ENCODE measurements at regions not wholly inside any gene's neighbourhood (a gene's known extent, or its start where the extent isn't known, plus 50 kb on each side); places are given as distances from the start of the nearest gene placed in this dataset.

DNA sequence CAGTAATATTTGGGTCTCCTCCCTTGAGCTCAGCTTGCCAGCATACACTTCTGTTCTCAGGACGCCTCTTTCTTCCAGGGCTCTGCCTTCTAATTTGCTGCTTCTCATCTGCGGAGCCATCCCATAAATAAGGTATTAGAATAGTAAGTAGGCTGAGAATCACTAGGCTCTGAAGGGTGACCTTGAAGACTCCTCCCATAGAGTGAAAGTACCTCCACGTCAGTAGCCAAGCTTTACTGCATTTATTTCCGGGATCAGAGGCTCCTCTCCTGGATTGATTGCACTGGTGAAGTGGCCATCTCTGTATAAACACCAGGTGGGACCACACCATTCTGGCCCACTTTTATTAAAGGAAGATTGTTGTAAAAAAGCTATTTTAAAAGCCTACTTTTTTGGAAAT lies 315.5 kb downstream of the FAT3 start:
- ChIA-PET POLR2A (no interaction called here), CTCF (no interaction called here)
- Histone ChIP-seq H3K4me1 (ENCODE audit: control extremely low read depth in 1 of 4, control insufficient read depth in 4 of 4, insufficient read depth in 4 of 4, low read length in 3 of 4) (peaks cover 2 to 13% (median 9%) of the 10 kb centered on the region in 4 experiments), H3K27me3 (replicated peaks in 2 of 5; ENCODE audit: control insufficient read depth in 4 of 5, insufficient read depth in 5 of 5, low read length in 4 of 5) (no peaks in the 10 kb centered on the region), H3K4me3 (ENCODE audit: control insufficient read depth in 1 of 7, extremely low read depth in 1 of 7, insufficient read depth in 4 of 7, low read depth in 2 of 7, low read length in 6 of 7) (no peak overlapping the region), H3K36me3 (ENCODE audit: control insufficient read depth in 4 of 4, insufficient read depth in 4 of 4, low read length in 3 of 4) (no peaks in the 10 kb centered on the region), H3K27ac (ENCODE audit: insufficient read depth in 1 of 2, low read depth in 1 of 2, low read length in 2 of 2, poor library complexity in 1 of 2, severe bottlenecking in 2 of 2) (peak overlapping the region; percentile 11 to 50), H3K9me3 (ENCODE audit: control extremely low read depth in 1 of 5, control insufficient read depth in 4 of 5, insufficient read depth in 2 of 5, low read depth in 1 of 5, low read length in 4 of 5) (no peaks in the 10 kb centered on the region)
- no peak for DNase-seq
- WGBS (ENCODE audit: insufficient coverage), result 100% methylated on average over 4 of the region's 4 CpGs

DNA sequence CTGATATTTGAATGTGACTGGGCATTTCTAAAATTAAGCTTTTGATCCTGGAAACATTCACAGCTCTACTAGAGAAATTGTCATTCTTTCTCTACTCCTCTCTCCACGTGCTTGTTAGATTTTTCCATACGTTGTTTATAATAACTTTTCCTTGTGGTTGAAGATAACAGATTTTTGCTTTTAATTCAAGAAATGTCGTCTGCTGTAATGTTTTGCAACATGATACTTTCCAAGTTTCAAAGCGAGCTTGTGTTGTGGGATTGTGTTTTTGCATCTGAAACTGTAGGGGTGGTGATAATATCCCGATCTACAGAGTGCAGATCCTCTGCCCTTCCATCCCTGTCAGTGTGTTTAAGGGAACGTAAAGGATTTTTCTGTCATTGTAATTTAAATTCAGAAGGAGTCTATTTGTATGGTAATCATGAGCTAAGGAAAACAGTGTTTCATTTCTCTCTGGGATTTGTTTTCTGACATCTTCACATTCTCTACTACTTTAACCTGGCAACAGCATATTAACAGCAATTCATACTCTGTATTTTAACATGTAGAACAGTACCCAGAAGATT lies 321.4 kb downstream of the FAT3 start:
- H3K36me3 ChIP-seq (ENCODE audit: control insufficient read depth in 4 of 4, insufficient read depth in 4 of 4, low read length in 3 of 4), result no peaks in the 10 kb centered on the region
- CTCF ChIA-PET, result interaction anchor here (1.0 kb wide), 1 partner anchor 9 kb away, joined by 3 read pairs; no protein-coding TSS in a partner anchor
- no peak overlapping the region for H3K4me3 ChIP-seq (ENCODE audit: control insufficient read depth in 1 of 7, extremely low read depth in 1 of 7, insufficient read depth in 4 of 7, low read depth in 2 of 7, low read length in 6 of 7)
- H3K27me3 ChIP-seq (replicated peaks in 2 of 5; ENCODE audit: control insufficient read depth in 4 of 5, insufficient read depth in 5 of 5, low read length in 4 of 5), result no peaks in the 10 kb centered on the region
- H3K27ac ChIP-seq (ENCODE audit: insufficient read depth in 1 of 2, low read depth in 1 of 2, low read length in 2 of 2, poor library complexity in 1 of 2, severe bottlenecking in 2 of 2), result no peak overlapping the region
- peaks cover 0 to 3% (median 1%) of the 10 kb centered on the region in 4 experiments for H3K4me1 ChIP-seq (ENCODE audit: control extremely low read depth in 1 of 4, control insufficient read depth in 4 of 4, insufficient read depth in 4 of 4, low read length in 3 of 4)
- WGBS (ENCODE audit: insufficient coverage), result 92% methylated on average over 3 of the region's 6 CpGs
- no peaks in the 10 kb centered on the region for H3K9me3 ChIP-seq (ENCODE audit: control extremely low read depth in 1 of 5, control insufficient read depth in 4 of 5, insufficient read depth in 2 of 5, low read depth in 1 of 5, low read length in 4 of 5)
- DNase-seq, result no peak
- POLR2A ChIA-PET, result no interaction called here

DNA sequence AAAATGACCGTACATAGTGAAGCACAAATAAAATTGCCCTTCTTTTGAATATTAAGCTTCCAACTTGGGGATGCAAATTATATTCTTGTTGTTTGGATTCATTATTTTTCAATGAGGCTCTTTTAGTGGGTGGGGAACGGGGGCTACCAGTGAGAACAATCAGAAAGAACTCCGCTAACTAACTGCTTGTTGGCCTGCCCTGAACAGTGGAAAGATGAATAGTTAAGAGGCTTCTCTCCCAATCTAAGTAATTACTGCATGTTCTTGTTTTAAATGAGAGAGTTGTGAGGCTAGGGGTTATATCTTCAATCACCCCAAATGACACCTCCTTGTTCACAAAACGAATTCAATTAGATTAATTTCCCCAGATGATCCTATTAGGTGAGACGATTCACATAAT lies 322.0 kb downstream of the FAT3 start:
- Histone ChIP-seq H3K4me3 (ENCODE audit: control insufficient read depth in 1 of 7, extremely low read depth in 1 of 7, insufficient read depth in 4 of 7, low read depth in 2 of 7, low read length in 6 of 7) (no peak overlapping the region), H3K36me3 (ENCODE audit: control insufficient read depth in 4 of 4, insufficient read depth in 4 of 4, low read length in 3 of 4) (no peaks in the 10 kb centered on the region), H3K27ac (ENCODE audit: insufficient read depth in 1 of 2, low read depth in 1 of 2, low read length in 2 of 2, poor library complexity in 1 of 2, severe bottlenecking in 2 of 2) (no peak overlapping the region), H3K27me3 (replicated peaks in 2 of 5; ENCODE audit: control insufficient read depth in 4 of 5, insufficient read depth in 5 of 5, low read length in 4 of 5) (no peaks in the 10 kb centered on the region), H3K4me1 (ENCODE audit: control extremely low read depth in 1 of 4, control insufficient read depth in 4 of 4, insufficient read depth in 4 of 4, low read length in 3 of 4) (no peaks in the 10 kb centered on the region), H3K9me3 (ENCODE audit: control extremely low read depth in 1 of 5, control insufficient read depth in 4 of 5, insufficient read depth in 2 of 5, low read depth in 1 of 5, low read length in 4 of 5) (no peaks in the 10 kb centered on the region)
- POLR2A ChIA-PET, result no interaction called here
- no peak for DNase-seq
- CTCF ChIA-PET, result interaction anchor here (1.0 kb wide), 1 partner anchor 9 kb away, joined by 3 read pairs; no protein-coding TSS in a partner anchor
- WGBS (ENCODE audit: insufficient coverage), result 67% methylated on average over 3 of the region's 5 CpGs

DNA sequence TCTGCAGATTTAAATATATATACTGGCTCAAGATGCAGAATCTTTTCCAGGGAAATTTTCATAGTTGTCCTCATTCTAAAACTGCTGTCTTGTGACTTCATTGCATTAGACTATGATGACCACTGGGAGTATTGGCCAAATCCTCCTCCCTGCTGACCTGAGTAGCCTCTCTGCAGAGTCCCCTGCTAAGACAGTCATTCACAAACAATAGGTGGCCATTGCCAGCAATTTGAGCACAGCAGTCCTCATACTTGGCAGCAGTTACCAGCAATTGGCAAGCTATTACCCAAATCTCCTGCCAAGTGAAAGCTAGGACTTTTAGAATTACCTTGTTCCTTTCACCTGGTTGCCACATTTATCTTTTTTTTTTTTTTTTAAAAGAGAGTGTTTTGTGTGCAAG lies 325.8 kb downstream of the FAT3 start:
- H3K4me1 ChIP-seq (ENCODE audit: control extremely low read depth in 1 of 4, control insufficient read depth in 4 of 4, insufficient read depth in 4 of 4, low read length in 3 of 4), result no peaks in the 10 kb centered on the region
- CTCF ChIA-PET, result no interaction called here
- no peaks in the 10 kb centered on the region for H3K9me3 ChIP-seq (ENCODE audit: control extremely low read depth in 1 of 5, control insufficient read depth in 4 of 5, insufficient read depth in 2 of 5, low read depth in 1 of 5, low read length in 4 of 5)
- no peaks in the 10 kb centered on the region for H3K36me3 ChIP-seq (ENCODE audit: control insufficient read depth in 4 of 4, insufficient read depth in 4 of 4, low read length in 3 of 4)
- no peaks in the 10 kb centered on the region for H3K27me3 ChIP-seq (replicated peaks in 2 of 5; ENCODE audit: control insufficient read depth in 4 of 5, insufficient read depth in 5 of 5, low read length in 4 of 5)
- H3K4me3 ChIP-seq (ENCODE audit: control insufficient read depth in 1 of 7, extremely low read depth in 1 of 7, insufficient read depth in 4 of 7, low read depth in 2 of 7, low read length in 6 of 7), result no peak overlapping the region
- H3K27ac ChIP-seq (ENCODE audit: insufficient read depth in 1 of 2, low read depth in 1 of 2, low read length in 2 of 2, poor library complexity in 1 of 2, severe bottlenecking in 2 of 2), result no peak overlapping the region
- no peak for DNase-seq
- POLR2A ChIA-PET, result no interaction called here

DNA sequence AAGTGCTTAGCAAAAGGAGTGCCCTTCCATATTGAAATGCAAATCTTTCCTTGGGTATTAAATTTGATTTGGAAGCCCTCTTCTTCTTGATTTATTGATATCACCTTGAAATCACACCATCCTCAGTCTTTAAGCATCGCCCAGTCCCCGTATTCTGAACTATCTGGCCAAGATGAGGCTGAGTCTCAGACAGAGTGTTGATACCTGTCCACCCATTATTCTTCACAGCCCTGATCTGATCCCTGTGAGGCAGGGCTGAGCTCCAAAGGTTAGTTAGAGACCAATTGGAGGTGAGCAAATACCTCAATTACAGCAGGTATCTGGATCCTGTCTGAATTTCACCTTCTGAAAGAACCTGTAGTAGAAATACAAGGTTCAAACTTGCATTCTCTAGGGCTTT lies 326.3 kb downstream of the FAT3 start:
- no peaks in the 10 kb centered on the region for H3K27me3 ChIP-seq (replicated peaks in 2 of 5; ENCODE audit: control insufficient read depth in 4 of 5, insufficient read depth in 5 of 5, low read length in 4 of 5)
- H3K36me3 ChIP-seq (ENCODE audit: control insufficient read depth in 4 of 4, insufficient read depth in 4 of 4, low read length in 3 of 4), result no peaks in the 10 kb centered on the region
- CTCF ChIA-PET, result no interaction called here
- no peak for DNase-seq
- no CpG with 5 or more reads among the region's 2 CpGs for WGBS (ENCODE audit: insufficient coverage)
- no peaks in the 10 kb centered on the region for H3K9me3 ChIP-seq (ENCODE audit: control extremely low read depth in 1 of 5, control insufficient read depth in 4 of 5, insufficient read depth in 2 of 5, low read depth in 1 of 5, low read length in 4 of 5)
- POLR2A ChIA-PET, result no interaction called here
- H3K4me1 ChIP-seq (ENCODE audit: control extremely low read depth in 1 of 4, control insufficient read depth in 4 of 4, insufficient read depth in 4 of 4, low read length in 3 of 4), result no peaks in the 10 kb centered on the region
- H3K4me3 ChIP-seq (ENCODE audit: control insufficient read depth in 1 of 7, extremely low read depth in 1 of 7, insufficient read depth in 4 of 7, low read depth in 2 of 7, low read length in 6 of 7), result no peak overlapping the region
- H3K27ac ChIP-seq (ENCODE audit: insufficient read depth in 1 of 2, low read depth in 1 of 2, low read length in 2 of 2, poor library complexity in 1 of 2, severe bottlenecking in 2 of 2), result no peak overlapping the region

DNA sequence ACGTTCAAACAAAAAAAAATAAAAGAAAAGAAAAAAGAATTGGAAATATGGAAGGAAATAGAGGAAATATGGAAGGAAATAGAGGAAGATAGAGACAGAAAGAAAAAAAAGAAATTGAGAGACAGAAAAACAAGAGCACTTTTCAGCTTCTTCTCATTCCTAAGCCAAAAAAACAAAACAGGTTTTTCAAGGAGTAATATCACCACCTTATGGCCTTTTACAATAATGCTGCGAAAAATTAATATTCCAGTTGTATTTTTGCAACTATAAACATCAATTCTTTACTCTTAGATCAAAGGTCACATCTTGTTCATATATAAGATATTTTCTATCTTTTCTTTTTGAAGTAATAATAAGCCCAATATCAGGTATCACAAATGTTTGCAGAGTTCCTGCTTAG lies 328.3 kb downstream of the FAT3 start:
- POLR2A ChIA-PET, result no interaction called here
- H3K4me1 ChIP-seq (ENCODE audit: control extremely low read depth in 1 of 4, control insufficient read depth in 4 of 4, insufficient read depth in 4 of 4, low read length in 3 of 4), result no peaks in the 10 kb centered on the region
- CTCF ChIA-PET, result no interaction called here
- no peaks in the 10 kb centered on the region for H3K36me3 ChIP-seq (ENCODE audit: control insufficient read depth in 4 of 4, insufficient read depth in 4 of 4, low read length in 3 of 4)
- no peak overlapping the region for H3K4me3 ChIP-seq (ENCODE audit: control insufficient read depth in 1 of 7, extremely low read depth in 1 of 7, insufficient read depth in 4 of 7, low read depth in 2 of 7, low read length in 6 of 7)
- 57% methylated on average over 1 of the region's 2 CpGs for WGBS (ENCODE audit: insufficient coverage)
- H3K9me3 ChIP-seq (ENCODE audit: control extremely low read depth in 1 of 5, control insufficient read depth in 4 of 5, insufficient read depth in 2 of 5, low read depth in 1 of 5, low read length in 4 of 5), result no peaks in the 10 kb centered on the region
- H3K27ac ChIP-seq (ENCODE audit: insufficient read depth in 1 of 2, low read depth in 1 of 2, low read length in 2 of 2, poor library complexity in 1 of 2, severe bottlenecking in 2 of 2), result no peak overlapping the region
- H3K27me3 ChIP-seq (replicated peaks in 2 of 5; ENCODE audit: control insufficient read depth in 4 of 5, insufficient read depth in 5 of 5, low read length in 4 of 5), result no peaks in the 10 kb centered on the region
- peak in 2 of 3 donors; percentile 8 to 27 for DNase-seq

DNA sequence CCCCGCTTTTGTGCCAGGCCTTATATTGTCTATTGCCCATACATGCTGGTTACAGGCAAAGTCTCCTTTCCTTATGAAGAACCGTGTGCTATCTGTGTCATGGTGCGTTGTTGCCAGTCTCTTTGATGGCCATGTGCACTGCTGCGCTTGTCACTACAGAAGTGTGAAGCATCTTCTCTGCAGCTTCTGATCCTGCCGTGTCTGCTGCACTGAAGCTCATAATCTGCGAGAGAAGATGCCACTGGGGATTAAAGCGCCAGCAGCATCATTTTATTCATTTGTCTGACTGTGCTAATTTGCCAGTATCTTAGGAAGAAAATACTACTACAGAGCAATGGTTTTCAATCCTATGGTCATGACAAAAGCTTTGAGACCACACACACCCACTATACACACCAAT lies 330.1 kb downstream of the FAT3 start:
- CTCF ChIA-PET, result interaction anchor here (0.8 kb wide), 1 partner anchor 9 kb away, joined by 3 read pairs; no protein-coding TSS in a partner anchor
- Histone ChIP-seq H3K27me3 (replicated peaks in 2 of 5; ENCODE audit: control insufficient read depth in 4 of 5, insufficient read depth in 5 of 5, low read length in 4 of 5) (no peaks in the 10 kb centered on the region), H3K9me3 (ENCODE audit: control extremely low read depth in 1 of 5, control insufficient read depth in 4 of 5, insufficient read depth in 2 of 5, low read depth in 1 of 5, low read length in 4 of 5) (no peaks in the 10 kb centered on the region), H3K36me3 (ENCODE audit: control insufficient read depth in 4 of 4, insufficient read depth in 4 of 4, low read length in 3 of 4) (no peaks in the 10 kb centered on the region), H3K4me3 (ENCODE audit: control insufficient read depth in 1 of 7, extremely low read depth in 1 of 7, insufficient read depth in 4 of 7, low read depth in 2 of 7, low read length in 6 of 7) (no peak overlapping the region), H3K27ac (ENCODE audit: insufficient read depth in 1 of 2, low read depth in 1 of 2, low read length in 2 of 2, poor library complexity in 1 of 2, severe bottlenecking in 2 of 2) (no peak overlapping the region), H3K4me1 (ENCODE audit: control extremely low read depth in 1 of 4, control insufficient read depth in 4 of 4, insufficient read depth in 4 of 4, low read length in 3 of 4) (no peaks in the 10 kb centered on the region)
- POLR2A ChIA-PET, result no interaction called here
- DNase-seq, result no peak
- WGBS (ENCODE audit: insufficient coverage), result 97% methylated on average over 7 of the region's 7 CpGs
